BE2C (cell line): ENCODE measurements at regions not wholly inside any gene's neighbourhood (a gene's known extent, or its start where the extent isn't known, plus 50 kb on each side); places are given as distances from the start of the nearest gene placed in this dataset.

Experiments used
- DNase-seq: peaks from one replicate; pipeline ENCODE4 v3.0.0-alpha.2; 2020
- H3K27me3 ChIP-seq: fragments of 250-450 bp; sonication (Bioruptor Pico); 2 replicates; pipeline ENCODE4 v1.5.1; 2020; ENCODE audit warnings: mild to moderate bottlenecking
- H3K36me3 ChIP-seq: fragments of 250-450 bp; sonication (Bioruptor Pico); 2 replicates; pipeline ENCODE4 v1.5.1; 2020; ENCODE audit warnings: mild to moderate bottlenecking
- H3K4me1 ChIP-seq: fragments of 250-450 bp; sonication (Bioruptor Pico); 2 replicates; pipeline ENCODE4 v1.5.1; 2020
- H3K4me3 ChIP-seq: 2 replicates; pipeline ENCODE4 v1.5.1; 2011; ENCODE audit warnings: low read depth, low read length
- H3K9me3 ChIP-seq: fragments of 250-450 bp; sonication (Bioruptor Pico); 2 replicates; pipeline ENCODE4 v1.5.1; 2020
- TF ChIP-seq, protein P1 (sequence below): IDR thresholded peaks from 2 replicates; pipeline ENCODE4 v1.5.1; 2012; ENCODE audit warnings: mild to moderate bottlenecking, low read depth, low read length

DNA sequence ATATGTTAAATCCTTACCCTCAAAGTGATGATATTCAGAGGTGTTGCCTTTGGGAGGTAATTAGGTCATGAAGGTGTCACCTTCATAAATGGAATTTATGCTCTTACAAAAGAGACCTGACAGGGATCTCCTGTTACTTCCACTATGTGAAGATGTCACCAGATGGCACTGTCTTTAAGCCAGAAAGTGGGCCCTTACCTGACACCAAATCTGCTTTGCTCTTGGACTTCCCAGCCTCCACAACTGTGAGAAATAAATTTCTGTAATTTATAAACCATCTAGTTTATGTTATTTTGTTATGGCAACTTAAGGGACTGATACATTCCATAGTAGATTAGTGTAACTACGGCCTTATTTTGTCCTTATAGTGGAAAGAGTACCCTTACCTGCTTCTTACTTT is 358.3 kb upstream of the SALL1 start:
- no peaks in the 10 kb centered on the region for H3K9me3 ChIP-seq
- H3K27me3 ChIP-seq, result no peaks in the 10 kb centered on the region
- H3K4me3 ChIP-seq, result no peak overlapping the region
- H3K4me1 ChIP-seq, result no peaks in the 10 kb centered on the region
- TF ChIP-seq, protein P1, sequence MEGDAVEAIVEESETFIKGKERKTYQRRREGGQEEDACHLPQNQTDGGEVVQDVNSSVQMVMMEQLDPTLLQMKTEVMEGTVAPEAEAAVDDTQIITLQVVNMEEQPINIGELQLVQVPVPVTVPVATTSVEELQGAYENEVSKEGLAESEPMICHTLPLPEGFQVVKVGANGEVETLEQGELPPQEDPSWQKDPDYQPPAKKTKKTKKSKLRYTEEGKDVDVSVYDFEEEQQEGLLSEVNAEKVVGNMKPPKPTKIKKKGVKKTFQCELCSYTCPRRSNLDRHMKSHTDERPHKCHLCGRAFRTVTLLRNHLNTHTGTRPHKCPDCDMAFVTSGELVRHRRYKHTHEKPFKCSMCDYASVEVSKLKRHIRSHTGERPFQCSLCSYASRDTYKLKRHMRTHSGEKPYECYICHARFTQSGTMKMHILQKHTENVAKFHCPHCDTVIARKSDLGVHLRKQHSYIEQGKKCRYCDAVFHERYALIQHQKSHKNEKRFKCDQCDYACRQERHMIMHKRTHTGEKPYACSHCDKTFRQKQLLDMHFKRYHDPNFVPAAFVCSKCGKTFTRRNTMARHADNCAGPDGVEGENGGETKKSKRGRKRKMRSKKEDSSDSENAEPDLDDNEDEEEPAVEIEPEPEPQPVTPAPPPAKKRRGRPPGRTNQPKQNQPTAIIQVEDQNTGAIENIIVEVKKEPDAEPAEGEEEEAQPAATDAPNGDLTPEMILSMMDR, result no peak
- no peaks in the 10 kb centered on the region for H3K36me3 ChIP-seq
- DNase-seq, result no peak

DNA sequence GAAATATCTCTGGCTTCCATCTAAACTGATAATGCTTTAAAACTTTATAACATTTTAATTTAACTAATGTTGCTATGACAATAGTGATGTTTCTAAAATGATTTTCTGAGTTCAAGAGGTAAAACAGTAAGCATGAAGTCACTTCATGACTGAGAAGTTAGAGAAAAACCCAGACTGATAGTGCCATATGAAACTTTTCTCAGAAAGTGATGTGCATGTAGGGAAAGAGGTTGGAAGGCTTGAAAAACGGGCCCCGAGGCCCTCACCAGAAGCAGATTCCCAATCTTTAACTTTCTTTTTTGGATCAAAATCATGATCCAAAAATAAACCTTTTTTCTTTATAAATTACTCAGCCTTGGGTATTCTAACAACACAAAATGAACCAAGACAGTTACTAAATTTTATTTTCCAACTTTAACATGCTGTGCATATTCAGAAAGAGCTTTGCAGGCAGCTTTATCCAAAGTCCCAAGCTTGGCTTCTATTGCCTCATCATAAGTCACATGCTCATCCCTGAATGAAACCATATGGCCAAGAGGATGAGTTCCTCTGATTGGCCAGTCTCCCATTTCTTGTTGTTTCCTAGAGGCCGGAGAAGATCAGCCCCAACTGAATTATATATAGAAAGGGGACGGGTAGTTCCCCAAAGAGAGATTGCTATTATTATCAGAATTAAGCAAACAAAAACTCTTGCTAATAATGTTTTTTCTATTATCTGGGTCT is 357.6 kb upstream of the SALL1 start:
- no peaks in the 10 kb centered on the region for H3K36me3 ChIP-seq
- H3K9me3 ChIP-seq, result no peaks in the 10 kb centered on the region
- H3K4me1 ChIP-seq, result no peaks in the 10 kb centered on the region
- H3K27me3 ChIP-seq, result no peaks in the 10 kb centered on the region
- H3K4me3 ChIP-seq, result no peak overlapping the region
- DNase-seq, result no peak
- TF ChIP-seq, protein P1, result no peak

DNA sequence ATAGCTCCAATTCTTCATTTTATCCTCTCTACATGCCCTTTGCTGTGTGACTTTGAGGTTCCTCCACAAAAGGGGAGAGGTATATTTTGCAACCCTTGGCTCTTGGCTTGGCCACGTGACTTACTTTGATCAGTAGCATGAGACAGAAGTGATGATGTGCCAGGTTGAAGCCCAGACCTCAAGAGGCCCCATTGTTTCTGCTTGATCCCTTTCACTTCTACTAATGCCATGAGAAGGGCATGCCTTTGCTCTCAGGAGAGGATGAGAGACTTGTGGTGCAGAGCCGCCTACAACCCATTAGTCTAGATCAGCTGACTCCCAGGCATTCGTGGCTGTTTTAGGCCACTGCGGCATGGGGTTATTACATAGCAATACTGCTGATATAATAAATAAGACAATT is 356.2 kb upstream of the SALL1 start:
- H3K9me3 ChIP-seq, result no peaks in the 10 kb centered on the region
- no peak for DNase-seq
- no peaks in the 10 kb centered on the region for H3K4me1 ChIP-seq
- no peaks in the 10 kb centered on the region for H3K36me3 ChIP-seq
- TF ChIP-seq, protein P1, result no peak
- no peaks in the 10 kb centered on the region for H3K27me3 ChIP-seq
- H3K4me3 ChIP-seq, result no peak overlapping the region

DNA sequence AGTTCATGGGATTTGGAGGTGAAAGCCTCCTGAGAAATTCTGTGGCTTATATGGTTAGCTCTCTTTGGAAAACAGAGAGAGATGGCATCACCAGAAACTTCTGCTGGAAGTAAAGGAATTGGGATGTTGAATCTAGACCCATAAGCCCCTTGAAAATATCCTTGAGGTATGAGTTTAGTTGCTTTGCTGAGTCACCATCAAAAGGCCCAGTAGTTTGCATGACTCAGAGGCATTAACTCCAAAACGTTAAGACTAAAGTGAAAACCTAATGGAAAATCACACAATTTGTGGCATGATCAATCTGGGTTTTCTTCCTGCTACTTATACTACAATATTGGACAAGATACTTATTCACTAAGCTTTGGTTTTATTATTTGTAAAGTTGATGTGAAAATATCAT is 349.2 kb upstream of the SALL1 start:
- Histone ChIP-seq H3K36me3 (no peaks in the 10 kb centered on the region), H3K4me3 (no peak overlapping the region), H3K27me3 (no peaks in the 10 kb centered on the region), H3K4me1 (no peaks in the 10 kb centered on the region), H3K9me3 (no peaks in the 10 kb centered on the region)
- no peak for DNase-seq
- TF ChIP-seq, protein P1, result no peak

DNA sequence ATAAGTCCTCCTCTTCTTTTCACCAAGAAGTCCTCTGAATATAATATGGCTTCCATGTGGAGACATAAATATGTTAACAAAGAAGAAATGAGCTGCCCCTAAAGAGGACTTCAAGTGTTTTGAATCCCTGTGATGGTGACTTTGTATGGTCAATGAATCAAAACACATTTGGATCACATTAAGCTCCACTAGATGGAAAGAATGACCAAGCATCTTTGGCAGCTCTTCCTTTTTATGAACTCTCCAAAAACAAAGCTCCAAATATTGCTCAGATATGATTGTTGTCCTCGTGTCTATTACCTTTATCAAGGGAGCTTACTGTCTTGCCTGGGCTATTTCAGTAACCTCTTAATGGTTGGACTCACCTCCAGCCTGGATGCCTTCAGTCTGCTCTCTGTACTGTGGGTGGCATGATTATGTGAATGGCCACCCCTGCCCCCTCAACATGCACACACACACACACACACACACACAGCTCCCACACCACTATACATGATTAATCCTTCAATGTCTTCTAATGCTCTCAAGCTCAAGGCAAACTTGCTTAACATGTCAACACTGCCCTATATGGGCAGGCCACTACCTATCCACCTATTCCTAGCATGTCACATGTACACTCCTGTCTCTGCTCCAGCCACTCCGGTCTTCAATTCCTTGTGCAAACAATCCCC is 346.6 kb upstream of the SALL1 start:
- Histone ChIP-seq H3K36me3 (no peaks in the 10 kb centered on the region), H3K9me3 (no peaks in the 10 kb centered on the region), H3K4me3 (no peak overlapping the region), H3K27me3 (no peaks in the 10 kb centered on the region), H3K4me1 (no peaks in the 10 kb centered on the region)
- TF ChIP-seq, protein P1, result no peak
- no peak for DNase-seq

DNA sequence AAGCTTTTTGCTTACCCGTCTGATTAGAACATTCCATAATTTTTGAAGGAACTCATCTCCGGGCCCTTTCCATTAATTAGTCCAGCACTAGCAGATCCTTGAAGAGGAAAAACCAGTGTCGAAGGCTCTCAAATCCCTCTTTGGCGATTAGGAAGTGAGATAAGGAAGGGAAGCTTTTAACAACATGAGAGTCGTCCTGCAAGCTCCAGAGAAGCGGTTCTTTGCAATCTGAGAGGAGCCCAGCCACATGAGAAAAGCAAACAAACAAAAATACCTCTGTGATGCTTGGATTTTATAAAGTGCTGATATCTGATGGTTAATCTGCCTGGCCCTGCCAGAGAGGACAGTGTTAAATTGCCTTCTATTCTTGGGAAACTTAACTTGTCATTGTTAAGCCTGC is 339.8 kb upstream of the SALL1 start:
- H3K9me3 ChIP-seq, result no peaks in the 10 kb centered on the region
- no peaks in the 10 kb centered on the region for H3K27me3 ChIP-seq
- TF ChIP-seq, protein P1, result no peak
- no peaks in the 10 kb centered on the region for H3K36me3 ChIP-seq
- no peaks in the 10 kb centered on the region for H3K4me1 ChIP-seq
- no peak for DNase-seq
- no peak overlapping the region for H3K4me3 ChIP-seq
